Astrocyte of the spinal cord (primary cell): ENCODE measurements at regions not wholly inside any gene's neighbourhood (a gene's known extent, or its start where the extent isn't known, plus 50 kb on each side); places are given as distances from the start of the nearest gene placed in this dataset.

Experiments used
- DNase-seq: peaks from one replicate; pipeline ENCODE4 v3.0.0; 2011; ENCODE audit warnings: low read depth, low spot score
- H3K4me3 ChIP-seq: 2 replicates; pipeline ENCODE4 v1.5.1; 2011; ENCODE audit warnings: low read depth, mild to moderate bottlenecking, low read length, moderate library complexity
- CTCF ChIP-seq: IDR thresholded peaks from 2 replicates; pipeline ENCODE4 v1.5.1; 2012; ENCODE audit warnings: low read depth, mild to moderate bottlenecking, low read length, inconsistent platforms
- in situ Hi-C: cut with HindIII; loops from 2 replicates; pipeline ENCODE4 v1.10.0; 2017; ENCODE audit warnings: low sequenced_read_pairs

- no peak for TF ChIP-seq CTCF
- no peak overlapping the region for H3K4me3 ChIP-seq
- no peak for DNase-seq
- in situ Hi-C loops: no loop called here
Observed at GRCh38 chr2:105473011-105473410, 74.2 kb upstream of the FHL2 start.

GRCh38 chr2:105470979-105471378 lies 72.1 kb upstream of the FHL2 start:
- DNase-seq: no peak
- TF ChIP-seq CTCF: no peak
- no peak overlapping the region for H3K4me3 ChIP-seq
- in situ Hi-C loops: no loop called here

- H3K4me3 ChIP-seq: no peak overlapping the region
- no peak for DNase-seq
- no peak for TF ChIP-seq CTCF
- in situ Hi-C loops: no loop called here
Observed at GRCh38 chr2:105469781-105470180, 70.9 kb upstream of the FHL2 start.

- H3K4me3 ChIP-seq: no peak overlapping the region
- no peak for TF ChIP-seq CTCF
- in situ Hi-C loops: no loop called here
- no peak for DNase-seq
Observed at GRCh38 chr2:105468582-105469042, 69.8 kb upstream of the FHL2 start.

- no peak overlapping the region for H3K4me3 ChIP-seq
- in situ Hi-C loops: no loop called here
- no peak for DNase-seq
- no peak for TF ChIP-seq CTCF
Observed at GRCh38 chr2:105464325-105464724, 65.5 kb upstream of the FHL2 start.

GRCh38 chr2:105460048-105460732 lies 61.3 kb upstream of the FHL2 start:
- in situ Hi-C loops: no loop called here
- no peak for TF ChIP-seq CTCF
- no peak for DNase-seq
- no peak overlapping the region for H3K4me3 ChIP-seq

GRCh38 chr2:105458076-105458475 lies 59.2 kb upstream of the FHL2 start:
- in situ Hi-C loops: no loop called here
- DNase-seq: no peak
- TF ChIP-seq CTCF: no peak
- H3K4me3 ChIP-seq: no peak overlapping the region
